PC-9 (cell line): ENCODE measurements at regions not wholly inside any gene's neighbourhood (a gene's known extent, or its start where the extent isn't known, plus 50 kb on each side); places are given as distances from the start of the nearest gene placed in this dataset.

Experiments
- BruUV-seq: library from RNA; stranded (reverse); fragments of 400-500 nt; replicated peaks from 2 replicates; lab custom pipeline; 2021; lab: Mats Ljungman, UMichigan
- CTCF ChIA-PET: fragments of 300-600 bp; sonication (Branson Sonifier 250); formaldehyde crosslinking; loops from one replicate; lab custom pipeline; 2022; ENCODE audit warnings: antibody characterized with exemption; lab: Charles Lee
- POLR2A ChIA-PET: fragments of 300-600 bp; sonication (Branson Sonifier 250); formaldehyde crosslinking; loops from one replicate; lab custom pipeline; 2022; ENCODE audit warnings: antibody characterized with exemption; ENCODE audit not compliant: unreplicated experiment; lab: Charles Lee
- DNase-seq, 2 experiments: peaks; one replicate each; pipeline versions ENCODE4 v3.0.0 to v3.0.0-alpha.2; 2015 to 2022; ENCODE audit warnings: mixed read lengths in 1 of 2
- H2AFZ ChIP-seq: fragments of 200-600 bp; sonication (generic); 2 replicates; pipeline ENCODE4 v1.8.1; 2017; ENCODE audit warnings: antibody characterized with exemption
- H3F3A ChIP-seq: fragments of 200-600 bp; sonication (generic); 2 replicates; pipeline ENCODE4 v1.8.1; 2017; ENCODE audit warnings: antibody characterized with exemption, mild to moderate bottlenecking, low read depth; ENCODE audit not compliant: insufficient read depth
- H3K27ac ChIP-seq: fragments of 200-600 bp; sonication (generic); 2 replicates; pipeline ENCODE4 v1.6.1; 2016; ENCODE audit warnings: mixed run types
- H3K27me3 ChIP-seq: fragments of 200-600 bp; sonication (generic); 2 replicates; pipeline ENCODE4 v1.6.1; 2016; ENCODE audit warnings: low read depth, mixed run types; ENCODE audit not compliant: insufficient read depth
- H3K36me3 ChIP-seq: fragments of 200-600 bp; sonication (generic); 2 replicates; pipeline ENCODE4 v1.6.1; 2016; ENCODE audit warnings: low read depth, mixed run types
- H3K4me1 ChIP-seq: fragments of 200-600 bp; sonication (generic); replicated peaks from 2 replicates; pipeline ENCODE4 v1.6.1; 2016; ENCODE audit warnings: mixed run types; ENCODE audit not compliant: insufficient read depth
- H3K4me2 ChIP-seq: fragments of 200-600 bp; sonication (generic); 2 replicates; pipeline ENCODE4 v1.6.1; 2017; ENCODE audit warnings: mixed run types
- H3K4me3 ChIP-seq: fragments of 200-600 bp; sonication (generic); 2 replicates; pipeline ENCODE4 v1.6.1; 2016; ENCODE audit warnings: mixed run types
- H3K79me2 ChIP-seq: fragments of 200-600 bp; sonication (generic); 2 replicates; pipeline ENCODE4 v1.6.1; 2017; ENCODE audit warnings: low read depth, mixed run types
- H3K9me2 ChIP-seq: fragments of 200-600 bp; sonication (generic); 2 replicates; pipeline ENCODE4 v1.8.1; 2017; ENCODE audit warnings: mild to moderate bottlenecking; ENCODE audit not compliant: insufficient read depth
- H3K9me3 ChIP-seq: fragments of 200-600 bp; sonication (generic); 2 replicates; pipeline ENCODE4 v1.8.1; 2016; ENCODE audit warnings: low read depth; ENCODE audit not compliant: insufficient read depth
- H4K20me1 ChIP-seq: fragments of 200-600 bp; sonication (generic); 2 replicates; pipeline ENCODE4 v1.8.1; 2017; ENCODE audit not compliant: insufficient read depth
- EZH2 ChIP-seq: fragments of 200-600 bp; sonication (generic); IDR thresholded peaks from 2 replicates; pipeline ENCODE4 v1.8.0; 2017; ENCODE audit warnings: antibody characterized with exemption, low read depth
- intact Hi-C: fragments of 100-400 bp; cut with micrococcal nuclease; formaldehyde crosslinking; loops from one replicate; pipeline ENCODE4 v1.10.0; 2022; ENCODE audit not compliant: unreplicated experiment
- TF ChIP-seq, protein P1 (sequence below): fragments of 200-600 bp; sonication (generic); conservative IDR thresholded peaks from 2 replicates; pipeline ENCODE4 v1.6.1; 2017; ENCODE audit warnings: mixed run types, antibody characterized with exemption, mild to moderate bottlenecking, moderate library complexity

DNA sequence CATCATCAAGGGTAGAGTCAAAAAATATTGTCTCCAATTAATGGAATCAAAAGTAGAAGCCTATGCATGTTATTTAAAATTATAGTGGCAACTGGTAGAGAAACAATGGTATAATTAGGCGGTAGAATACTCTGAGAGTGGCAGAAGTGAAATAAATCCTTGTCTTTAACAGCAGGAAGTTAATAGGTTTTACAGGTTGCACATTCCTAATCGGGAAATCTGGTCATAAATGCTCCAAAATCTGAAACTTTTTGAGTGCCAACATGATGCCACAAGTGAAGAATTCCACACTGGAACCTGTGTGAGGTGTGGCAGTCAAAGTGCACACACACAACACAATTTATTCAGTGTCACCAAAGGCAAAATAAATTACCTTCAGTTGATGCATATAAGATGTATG, 433.4 kb downstream of the TAF11L14 start:
- Histone ChIP-seq H4K20me1 (no peaks in the 10 kb centered on the region), H3K27ac (no peak overlapping the region), H3K4me3 (no peak overlapping the region), H3K79me2 (no peaks in the 10 kb centered on the region), H2AFZ (no peak overlapping the region), H3K9me2 (no peaks in the 10 kb centered on the region), H3K9me3 (no peaks in the 10 kb centered on the region), H3K4me2 (no peak overlapping the region), H3K4me1 (no peaks in the 10 kb centered on the region), H3K27me3 (no peaks in the 10 kb centered on the region), H3F3A (no peaks in the 10 kb centered on the region), H3K36me3 (no peaks in the 10 kb centered on the region)
- DNase-seq = no peak
- BruUV-seq = no TSS peak
- ChIA-PET CTCF (no interaction called here), POLR2A (no interaction called here)
- intact Hi-C loops = no loop called here
- no peak for TF ChIP-seq EZH2

DNA sequence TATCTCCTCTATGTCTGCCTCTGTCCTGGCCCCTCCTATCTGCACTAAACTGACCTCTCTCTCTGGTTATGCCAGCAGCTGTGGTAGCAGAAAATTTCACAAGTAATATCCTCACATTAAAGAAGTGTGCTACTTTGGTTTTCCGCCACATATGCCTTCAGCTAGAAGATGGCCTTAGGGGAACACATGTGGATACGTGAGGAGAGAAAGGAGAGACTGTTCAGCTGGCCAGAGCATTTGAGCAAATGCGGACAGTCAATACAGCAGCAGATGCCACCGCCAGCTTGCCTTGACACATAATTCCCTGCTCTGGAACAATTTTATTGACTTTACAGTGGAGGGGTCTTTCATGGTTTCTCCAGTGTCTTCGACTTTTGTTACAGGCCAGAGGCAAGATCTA, 434.6 kb downstream of the TAF11L14 start:
- Histone ChIP-seq H3K27me3 (no peaks in the 10 kb centered on the region), H2AFZ (no peak overlapping the region), H3K4me2 (no peak overlapping the region), H3K4me1 (no peaks in the 10 kb centered on the region), H3K79me2 (no peaks in the 10 kb centered on the region), H4K20me1 (no peaks in the 10 kb centered on the region), H3K36me3 (no peaks in the 10 kb centered on the region), H3K9me3 (no peaks in the 10 kb centered on the region), H3F3A (no peaks in the 10 kb centered on the region), H3K27ac (no peak overlapping the region), H3K9me2 (no peaks in the 10 kb centered on the region), H3K4me3 (no peak overlapping the region)
- ChIA-PET CTCF (no interaction called here), POLR2A (no interaction called here)
- no peak for TF ChIP-seq EZH2
- TF ChIP-seq, protein P1, sequence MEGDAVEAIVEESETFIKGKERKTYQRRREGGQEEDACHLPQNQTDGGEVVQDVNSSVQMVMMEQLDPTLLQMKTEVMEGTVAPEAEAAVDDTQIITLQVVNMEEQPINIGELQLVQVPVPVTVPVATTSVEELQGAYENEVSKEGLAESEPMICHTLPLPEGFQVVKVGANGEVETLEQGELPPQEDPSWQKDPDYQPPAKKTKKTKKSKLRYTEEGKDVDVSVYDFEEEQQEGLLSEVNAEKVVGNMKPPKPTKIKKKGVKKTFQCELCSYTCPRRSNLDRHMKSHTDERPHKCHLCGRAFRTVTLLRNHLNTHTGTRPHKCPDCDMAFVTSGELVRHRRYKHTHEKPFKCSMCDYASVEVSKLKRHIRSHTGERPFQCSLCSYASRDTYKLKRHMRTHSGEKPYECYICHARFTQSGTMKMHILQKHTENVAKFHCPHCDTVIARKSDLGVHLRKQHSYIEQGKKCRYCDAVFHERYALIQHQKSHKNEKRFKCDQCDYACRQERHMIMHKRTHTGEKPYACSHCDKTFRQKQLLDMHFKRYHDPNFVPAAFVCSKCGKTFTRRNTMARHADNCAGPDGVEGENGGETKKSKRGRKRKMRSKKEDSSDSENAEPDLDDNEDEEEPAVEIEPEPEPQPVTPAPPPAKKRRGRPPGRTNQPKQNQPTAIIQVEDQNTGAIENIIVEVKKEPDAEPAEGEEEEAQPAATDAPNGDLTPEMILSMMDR = no peak
- intact Hi-C loops = no loop called here
- BruUV-seq = no TSS peak
- DNase-seq = no peak

DNA sequence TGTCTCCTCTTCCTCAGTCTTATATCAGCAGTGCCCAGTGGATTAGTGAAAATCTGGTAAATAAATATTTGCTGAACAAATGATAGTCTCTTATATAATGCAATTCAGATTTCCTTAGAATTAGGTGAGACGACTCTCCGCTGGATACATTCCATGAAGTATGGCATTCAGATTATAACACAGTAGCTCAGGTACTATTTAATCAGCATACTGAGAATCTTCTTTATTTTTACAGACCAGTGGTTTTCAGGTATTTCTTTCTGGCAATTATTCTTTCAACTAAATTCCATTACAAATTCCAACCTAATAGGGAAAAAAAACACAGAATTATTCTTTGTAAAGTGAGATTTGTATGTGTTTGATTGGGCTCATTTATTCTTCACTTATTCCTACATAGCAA, 435.5 kb downstream of the TAF11L14 start:
- intact Hi-C loops = no loop called here
- ChIA-PET POLR2A (no interaction called here), CTCF (no interaction called here)
- Histone ChIP-seq H3F3A (no peaks in the 10 kb centered on the region), H3K27ac (no peak overlapping the region), H3K4me1 (no peaks in the 10 kb centered on the region), H3K27me3 (no peaks in the 10 kb centered on the region), H3K9me2 (no peaks in the 10 kb centered on the region), H3K4me3 (no peak overlapping the region), H4K20me1 (no peaks in the 10 kb centered on the region), H3K4me2 (no peak overlapping the region), H3K9me3 (no peaks in the 10 kb centered on the region), H2AFZ (no peak overlapping the region), H3K79me2 (no peaks in the 10 kb centered on the region), H3K36me3 (no peaks in the 10 kb centered on the region)
- no peak for TF ChIP-seq EZH2
- TF ChIP-seq, protein P1 = no peak
- no peak for DNase-seq
- BruUV-seq = no TSS peak

GRCh38 chr5:18072600-18072999, 438.3 kb downstream of the TAF11L14 start:
- Histone ChIP-seq H3K36me3 (no peaks in the 10 kb centered on the region), H3K27me3 (no peaks in the 10 kb centered on the region), H2AFZ (no peak overlapping the region), H3K4me1 (no peaks in the 10 kb centered on the region), H3K27ac (no peak overlapping the region), H4K20me1 (no peaks in the 10 kb centered on the region), H3F3A (no peaks in the 10 kb centered on the region), H3K9me3 (no peaks in the 10 kb centered on the region), H3K79me2 (no peaks in the 10 kb centered on the region), H3K4me2 (no peak overlapping the region), H3K4me3 (no peak overlapping the region), H3K9me2 (no peaks in the 10 kb centered on the region)
- BruUV-seq = no TSS peak
- ChIA-PET POLR2A (no interaction called here), CTCF (no interaction called here)
- no peak for DNase-seq
- intact Hi-C loops = no loop called here
- no peak for TF ChIP-seq EZH2
- TF ChIP-seq, protein P1 = no peak
